ENCODE measurements at regions not wholly inside any gene's neighbourhood (a gene's known extent, or its start where the extent isn't known, plus 50 kb on each side); places are given as distances from the start of the nearest gene placed in this dataset.

DNA sequence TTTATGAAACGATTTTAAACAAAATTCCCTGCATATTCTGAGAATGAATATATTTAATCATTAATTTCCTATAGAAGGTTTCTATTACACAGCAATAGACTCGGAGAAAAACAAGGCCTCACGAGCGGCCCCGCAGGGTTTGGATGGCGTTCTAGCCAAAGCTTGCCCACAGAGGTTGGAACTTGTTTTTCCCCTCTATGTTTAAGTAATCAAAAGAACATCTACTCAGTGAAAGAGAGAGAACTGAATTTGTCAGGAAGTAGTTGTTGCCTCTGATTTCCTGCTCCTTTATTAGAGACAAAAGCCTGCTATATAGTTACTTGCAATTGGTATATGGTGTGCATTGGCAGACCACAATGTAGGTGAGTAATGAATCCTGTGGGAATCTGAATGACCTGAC lies 82.1 kb upstream of the HEY2 start:
- no peak for TF ChIP-seq GATA1 (IDR thresholded peaks at IDR 0.05; ENCODE audit: low read depth, low read length)
- no peak for TF ChIP-seq POLR2A (IDR thresholded peaks at IDR 0.05; ENCODE audit: low read length)
- no peak for DNase-seq

DNA sequence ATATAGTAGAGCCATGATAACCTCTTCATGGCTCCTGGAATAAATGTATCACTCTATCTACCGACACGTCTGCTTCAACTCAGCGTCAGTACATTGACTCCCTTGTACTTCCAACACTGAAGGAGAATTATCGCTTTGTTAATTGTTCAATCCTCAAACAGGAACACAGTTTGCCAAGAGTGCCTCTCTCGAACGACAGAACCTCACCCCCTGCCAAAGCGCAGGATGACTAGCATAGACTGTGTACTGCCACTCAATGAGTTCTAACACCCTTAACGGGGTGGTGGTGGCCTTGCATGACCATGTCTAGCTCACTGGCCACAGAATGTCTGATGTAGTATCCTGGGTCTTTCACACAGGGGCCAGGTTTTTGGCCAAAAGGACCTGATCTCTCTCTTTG lies 81.4 kb upstream of the HEY2 start:
- no peak for DNase-seq
- TF ChIP-seq GATA1 (IDR thresholded peaks at IDR 0.05; ENCODE audit: low read depth, low read length) (no peak), POLR2A (IDR thresholded peaks at IDR 0.05; ENCODE audit: low read length) (no peak)

DNA sequence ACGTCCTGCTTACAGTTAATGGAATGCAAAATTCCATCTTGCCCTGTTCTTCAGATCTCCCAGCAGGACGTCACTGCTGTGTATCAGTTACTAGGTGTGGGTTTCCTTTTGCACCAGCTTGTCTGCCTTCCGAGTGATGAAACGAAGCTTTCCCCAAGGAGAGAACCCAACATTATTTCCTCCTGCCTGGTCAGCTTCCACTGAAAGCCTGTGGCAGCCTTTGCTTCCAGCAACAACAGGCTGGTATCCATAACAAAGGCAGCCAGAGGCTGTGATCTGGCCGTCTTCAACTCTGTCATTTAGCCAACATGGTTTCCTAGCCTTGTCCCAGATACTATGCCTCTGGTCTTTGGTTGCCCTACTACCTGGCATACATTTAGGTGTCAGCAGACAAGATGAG lies 78.9 kb upstream of the HEY2 start:
- DNase-seq = no peak
- TF ChIP-seq GATA1 (IDR thresholded peaks at IDR 0.05; ENCODE audit: low read depth, low read length) (no peak), POLR2A (IDR thresholded peaks at IDR 0.05; ENCODE audit: low read length) (no peak)

DNA sequence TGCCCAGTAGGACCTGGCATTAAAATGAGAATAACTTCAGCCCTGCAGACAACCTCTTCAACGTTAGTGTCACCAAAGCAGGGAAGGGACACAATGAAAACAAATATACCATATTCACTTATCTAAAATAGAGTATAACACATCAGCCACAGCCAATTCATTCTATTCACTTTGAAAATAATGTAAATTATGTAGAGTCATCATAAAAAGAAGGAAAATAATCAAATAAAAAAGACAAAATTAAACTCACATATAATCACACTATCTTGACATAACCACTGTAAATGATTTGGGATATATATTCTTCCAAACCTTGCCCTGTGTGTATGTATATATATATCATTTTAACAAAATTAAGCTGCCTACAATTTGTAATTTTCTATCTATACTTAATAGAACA lies 78.1 kb upstream of the HEY2 start:
- no peak for DNase-seq
- TF ChIP-seq POLR2A (IDR thresholded peaks at IDR 0.05; ENCODE audit: low read length) = no peak

DNA sequence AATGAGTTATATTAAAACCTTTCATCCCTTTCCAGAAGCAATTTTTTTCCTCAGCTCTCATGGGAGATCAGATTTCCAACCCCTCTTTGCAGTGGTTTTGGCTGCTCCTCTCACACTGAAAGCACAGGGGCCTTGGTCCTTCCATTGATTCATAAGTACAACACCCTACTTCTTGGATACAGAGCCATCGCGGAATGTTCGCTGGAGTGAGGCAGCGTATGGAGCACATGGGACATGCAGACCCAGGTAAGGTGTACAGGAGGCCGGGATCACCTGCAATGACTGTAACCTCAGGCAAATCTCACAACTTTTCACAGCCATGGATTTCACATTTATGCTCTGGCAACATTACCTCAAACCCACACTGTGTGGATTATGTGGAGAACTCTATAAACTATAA lies 75.2 kb upstream of the HEY2 start:
- DNase-seq = no peak

DNA sequence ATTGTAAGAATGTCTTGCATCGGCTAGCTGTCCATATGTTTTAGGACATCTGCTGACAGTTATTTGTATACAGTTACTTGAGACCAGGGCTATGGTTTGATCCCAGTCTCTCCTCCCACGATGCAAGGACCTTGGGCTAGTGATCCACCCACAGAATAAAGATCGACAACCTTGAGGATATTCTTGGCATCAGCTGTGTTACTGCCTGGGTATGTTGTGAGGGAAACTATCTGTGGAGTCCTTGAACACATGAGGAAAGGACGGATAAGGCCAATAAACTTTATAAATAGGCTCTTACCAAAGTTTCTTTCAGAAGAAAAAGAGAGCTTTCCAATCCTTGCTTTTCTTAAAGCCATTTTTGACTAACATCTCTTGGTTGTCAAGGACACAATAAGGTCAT lies 70.8 kb upstream of the HEY2 start:
- no peak for DNase-seq
- TF ChIP-seq GATA1 (IDR thresholded peaks at IDR 0.05; ENCODE audit: low read depth, low read length) (no peak), POLR2A (IDR thresholded peaks at IDR 0.05; ENCODE audit: low read length) (no peak)

More for the DNA sequence above, 75.2 kb upstream of the HEY2 start:
- TF ChIP-seq POLR2A (IDR thresholded peaks at IDR 0.05; ENCODE audit: low read length) = no peak
- TF ChIP-seq GATA1 (IDR thresholded peaks at IDR 0.05; ENCODE audit: low read depth, low read length) = no peak

DNA sequence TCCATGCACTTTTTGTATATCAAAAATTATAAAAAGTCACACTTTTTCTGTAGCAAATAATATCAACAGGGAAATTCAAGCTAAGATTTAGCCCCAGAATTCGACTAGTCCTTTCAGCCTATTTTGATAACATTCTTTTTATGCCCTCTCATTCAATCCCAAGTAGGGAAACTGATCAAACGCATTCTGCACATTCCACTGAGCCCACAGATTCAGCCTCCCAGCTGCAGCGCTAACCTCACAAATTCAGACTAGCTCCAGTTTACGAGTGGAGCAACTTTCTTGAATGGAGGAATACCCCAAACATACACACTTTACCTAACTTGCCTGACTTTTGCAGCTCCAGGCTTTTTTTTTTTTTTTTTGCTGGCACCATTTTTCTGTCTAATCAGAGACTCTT lies 70.3 kb upstream of the HEY2 start:
- no peak for DNase-seq
- TF ChIP-seq POLR2A (IDR thresholded peaks at IDR 0.05; ENCODE audit: low read length) (no peak), GATA1 (IDR thresholded peaks at IDR 0.05; ENCODE audit: low read depth, low read length) (no peak)

DNA sequence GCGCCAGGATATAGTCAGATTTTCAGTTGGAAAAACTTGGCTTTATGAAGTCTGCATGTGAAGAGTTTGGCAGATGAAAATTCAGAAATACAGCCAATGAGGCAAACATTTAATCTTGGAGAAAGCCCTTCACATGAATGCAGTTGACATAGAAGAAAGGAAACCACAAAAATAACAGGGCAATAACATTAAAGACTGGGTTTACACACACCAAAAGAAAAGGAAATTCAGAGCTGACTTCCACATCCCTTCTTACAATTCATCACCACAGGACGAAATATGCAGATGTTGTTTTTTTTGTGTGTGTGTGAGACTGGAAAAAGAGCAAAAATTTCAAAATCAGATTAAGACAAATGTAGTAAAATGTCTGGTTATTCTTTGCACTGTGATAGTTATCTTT lies 69.8 kb upstream of the HEY2 start:
- no peak for DNase-seq
- TF ChIP-seq GATA1 (IDR thresholded peaks at IDR 0.05; ENCODE audit: low read depth, low read length) = no peak
- TF ChIP-seq POLR2A (IDR thresholded peaks at IDR 0.05; ENCODE audit: low read length) = no peak

DNA sequence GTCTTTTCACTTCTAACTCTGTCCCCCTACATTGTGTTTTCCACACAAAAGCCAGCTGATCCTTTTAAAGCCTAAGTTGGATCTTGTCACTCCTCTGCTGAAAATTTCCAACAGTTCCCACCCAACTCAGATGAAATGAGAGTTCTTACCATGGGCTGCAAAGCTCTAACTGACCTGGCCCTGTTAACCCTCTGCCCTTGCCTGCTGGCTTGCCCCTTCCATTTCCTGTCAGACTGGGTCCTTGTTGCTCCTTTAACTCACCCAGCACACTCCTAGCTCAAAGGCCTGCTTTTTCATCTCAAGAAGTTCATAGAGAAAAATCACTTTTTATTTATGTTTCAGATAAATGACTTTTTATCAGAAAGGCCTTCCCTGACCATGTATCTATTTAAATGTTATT lies 66.5 kb upstream of the HEY2 start:
- no peak for DNase-seq
- TF ChIP-seq POLR2A (IDR thresholded peaks at IDR 0.05; ENCODE audit: low read length) = no peak
- no peak for TF ChIP-seq GATA1 (IDR thresholded peaks at IDR 0.05; ENCODE audit: low read depth, low read length)

DNA sequence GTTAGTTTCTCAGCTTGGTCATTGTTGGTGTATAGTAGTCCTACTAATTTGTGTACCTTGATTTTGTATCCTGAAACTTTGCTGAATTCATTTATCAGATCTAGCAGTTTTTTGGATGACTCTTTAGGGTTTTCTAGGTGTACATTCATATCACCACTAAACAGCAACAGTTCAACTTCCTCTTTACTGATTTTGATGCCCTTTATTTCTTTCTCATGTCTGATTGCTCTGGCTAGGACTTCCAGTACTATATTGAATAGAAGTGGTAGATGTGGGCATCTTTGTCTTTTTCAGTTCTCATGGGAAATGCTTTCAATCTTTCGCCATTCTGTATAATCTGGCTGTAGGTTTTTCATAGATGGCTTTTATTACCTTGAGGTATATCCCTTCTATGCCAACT lies 61.3 kb upstream of the HEY2 start:
- DNase-seq = no peak
- TF ChIP-seq POLR2A (IDR thresholded peaks at IDR 0.05; ENCODE audit: low read length) (no peak), GATA1 (IDR thresholded peaks at IDR 0.05; ENCODE audit: low read depth, low read length) (no peak)

DNA sequence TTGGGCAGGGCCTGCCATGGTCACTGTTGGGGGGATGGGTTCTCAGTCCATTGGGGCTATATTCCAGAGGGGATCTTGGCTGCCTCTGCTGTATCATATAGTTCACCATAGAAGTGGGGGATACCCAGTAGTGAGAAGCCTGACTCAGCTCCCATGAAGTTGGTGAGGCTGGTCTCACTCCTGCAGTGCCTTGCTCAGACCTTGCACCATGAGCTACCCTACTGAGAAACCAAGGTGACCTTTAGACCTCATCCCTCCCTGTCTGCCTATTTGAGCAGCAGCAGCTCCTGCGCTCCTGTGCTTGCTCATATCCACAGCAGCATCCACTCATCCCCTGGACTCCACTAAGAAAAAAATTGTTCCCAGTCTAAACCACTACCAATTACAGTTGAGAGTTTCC lies 56.0 kb upstream of the HEY2 start:
- TF ChIP-seq GATA1 (IDR thresholded peaks at IDR 0.05; ENCODE audit: low read depth, low read length) (no peak), POLR2A (IDR thresholded peaks at IDR 0.05; ENCODE audit: low read length) (no peak)

DNA sequence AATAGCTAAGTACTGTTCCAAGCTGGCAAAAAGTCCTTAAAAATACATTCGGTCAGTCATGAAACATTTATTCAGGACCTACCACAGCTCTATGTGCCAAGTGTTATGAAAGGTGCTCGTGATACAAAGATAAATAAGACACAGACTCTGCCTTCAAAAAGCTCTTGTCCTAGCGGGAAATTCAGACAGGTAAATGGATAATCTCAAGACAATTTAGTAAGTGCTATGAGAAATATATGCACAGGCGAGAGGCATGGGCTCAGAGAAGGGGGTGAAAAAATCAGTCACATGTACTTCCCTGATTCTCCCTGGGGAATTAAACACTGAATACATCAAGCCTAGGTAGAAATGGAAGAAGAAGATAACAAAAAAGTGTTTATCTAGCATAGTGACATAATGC lies 49.8 kb upstream of the HEY2 start:
- no peak for TF ChIP-seq POLR2A (IDR thresholded peaks at IDR 0.05; ENCODE audit: low read length)
- TF ChIP-seq GATA1 (IDR thresholded peaks at IDR 0.05; ENCODE audit: low read depth, low read length) = no peak
- no peak for DNase-seq

More for the DNA sequence above, 56.0 kb upstream of the HEY2 start:
- DNase-seq = no peak
